ENCODE measurements at regions not wholly inside any gene's neighbourhood (a gene's known extent, or its start where the extent isn't known, plus 50 kb on each side); places are given as distances from the start of the nearest gene placed in this dataset.

- no peak for TF ChIP-seq SMC3 (IDR thresholded peaks at IDR 0.05)
- no peak for TF ChIP-seq ZFP36 (IDR thresholded peaks at IDR 0.05; ENCODE audit: borderline replicate concordance, partially characterized antibody)
- TF ChIP-seq CEBPB (IDR thresholded peaks at IDR 0.05), result no peak
- TF ChIP-seq POLR2A (IDR thresholded peaks at IDR 0.05; ENCODE audit: low read length), result no peak
Observed at GRCh38 chr5:43993634-43994351, 390.8 kb downstream of the NNT start.
